ENCODE measurements at regions not wholly inside any gene's neighbourhood (a gene's known extent, or its start where the extent isn't known, plus 50 kb on each side); places are given as distances from the start of the nearest gene placed in this dataset.

DNA sequence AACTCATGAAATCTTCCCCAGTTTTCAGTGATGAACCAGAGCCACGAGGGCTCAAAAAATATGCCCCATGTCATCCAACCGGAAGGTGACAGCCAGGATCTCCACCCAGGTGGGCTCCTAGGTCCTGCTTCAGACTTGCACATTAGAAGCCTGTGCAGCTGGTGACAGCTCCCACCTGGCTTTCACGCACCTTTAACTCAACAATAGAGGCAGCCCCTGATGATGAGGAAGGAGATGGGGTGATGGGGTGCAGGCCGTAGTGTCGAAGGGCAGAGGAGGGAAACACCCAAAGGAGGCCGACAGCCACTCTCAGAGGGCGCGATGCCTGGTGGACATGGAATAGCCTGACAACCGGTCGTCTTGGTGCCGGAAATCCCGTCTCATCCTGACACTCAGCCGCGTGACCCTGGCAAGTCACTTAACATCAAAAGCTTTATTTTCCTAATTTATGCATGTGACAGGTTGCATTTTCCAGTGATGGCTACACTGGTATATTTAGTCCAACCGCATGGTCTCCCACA is 118.0 kb downstream of the SOX1 start:
- Histone ChIP-seq H3K4me2 (ENCODE audit: low read length) (no peak overlapping the region), H3K27ac (ENCODE audit: low read depth, low read length) (no peak overlapping the region), H3K79me2 (ENCODE audit: insufficient read depth, low read length) (no peaks in the 10 kb centered on the region), H3K36me3 (ENCODE audit: control insufficient read depth in 1 of 2, insufficient read depth in 2 of 2, low read length in 2 of 2) (no peaks in the 10 kb centered on the region), H3K9me2 (ENCODE audit: insufficient read depth) (no peaks in the 10 kb centered on the region), H3K4me3 (replicated peaks in 1 of 2; ENCODE audit: low read depth in 1 of 2, low read length in 2 of 2) (no peak overlapping the region), H3K4me1 (ENCODE audit: control insufficient read depth in 1 of 2, insufficient read depth in 2 of 2, low read length in 2 of 2) (no peaks in the 10 kb centered on the region), H4K20me1 (ENCODE audit: insufficient read depth) (no peaks in the 10 kb centered on the region), H3K9me3 (ENCODE audit: control insufficient read depth in 1 of 2, insufficient read depth in 1 of 2, low read depth in 1 of 2, low read length in 2 of 2) (no peaks in the 10 kb centered on the region), H3K27me3 (ENCODE audit: insufficient read depth, low read length) (peaks cover 17% of the 10 kb centered on the region), H2AFZ (ENCODE audit: low read depth, low read length, poor library complexity, severe bottlenecking) (no peak overlapping the region), H3K9ac (ENCODE audit: low read length) (no peak overlapping the region)
- no TSS peak for BruUV-seq (replicated peaks)
- intact Hi-C loops (cut with micrococcal nuclease), result no loop called here
- ChIA-PET RAD21 (ENCODE audit: low non-redundant PET in 1 of 2, low total read pairs in 2 of 2, uncharacterized antibody in 2 of 2, unreplicated experiment in 2 of 2) (no interaction called here), POLR2A (no interaction called here), CTCF (no interaction called here)
- DNase-seq (ENCODE audit: low read depth, low spot score) (no peak), ATAC-seq (no peak)
- no peak for TF ChIP-seq JUND (IDR thresholded peaks at IDR 0.05)
- no peak for TF ChIP-seq CEBPB (IDR thresholded peaks at IDR 0.05; ENCODE audit: low read depth)

DNA sequence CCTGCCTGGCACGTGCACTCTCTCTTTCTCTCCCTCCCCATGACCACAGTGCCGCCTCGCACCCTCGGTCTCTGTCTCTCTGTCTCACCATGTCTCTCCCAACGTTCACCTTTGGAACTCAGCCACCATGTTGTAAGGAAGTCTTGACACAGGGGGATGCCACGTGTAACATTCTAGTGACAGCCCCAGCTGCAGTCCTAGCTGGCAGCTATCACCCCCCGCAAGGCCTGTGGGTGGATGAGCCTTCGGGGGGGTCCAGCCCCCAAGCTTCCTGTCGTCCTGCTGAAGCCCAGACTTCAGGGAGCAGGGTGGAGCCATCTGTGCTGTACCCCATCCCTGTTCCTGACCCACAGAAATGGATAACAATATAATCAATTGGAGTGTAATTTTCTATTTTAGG is 118.5 kb downstream of the SOX1 start:
- Histone ChIP-seq H2AFZ (ENCODE audit: low read depth, low read length, poor library complexity, severe bottlenecking) (no peak overlapping the region), H4K20me1 (ENCODE audit: insufficient read depth) (no peaks in the 10 kb centered on the region), H3K9me2 (ENCODE audit: insufficient read depth) (no peaks in the 10 kb centered on the region), H3K4me2 (ENCODE audit: low read length) (no peak overlapping the region), H3K9ac (ENCODE audit: low read length) (no peak overlapping the region), H3K9me3 (ENCODE audit: control insufficient read depth in 1 of 2, insufficient read depth in 1 of 2, low read depth in 1 of 2, low read length in 2 of 2) (no peaks in the 10 kb centered on the region), H3K27ac (ENCODE audit: low read depth, low read length) (no peak overlapping the region), H3K4me3 (replicated peaks in 1 of 2; ENCODE audit: low read depth in 1 of 2, low read length in 2 of 2) (no peak overlapping the region), H3K79me2 (ENCODE audit: insufficient read depth, low read length) (no peaks in the 10 kb centered on the region), H3K36me3 (ENCODE audit: control insufficient read depth in 1 of 2, insufficient read depth in 2 of 2, low read length in 2 of 2) (no peaks in the 10 kb centered on the region), H3K4me1 (ENCODE audit: control insufficient read depth in 1 of 2, insufficient read depth in 2 of 2, low read length in 2 of 2) (no peaks in the 10 kb centered on the region), H3K27me3 (ENCODE audit: insufficient read depth, low read length) (peaks cover 11% of the 10 kb centered on the region)
- CTCF ChIA-PET, result no interaction called here
- DNase-seq (ENCODE audit: low read depth, low spot score) (no peak), ATAC-seq (no peak)
- RAD21 ChIA-PET (ENCODE audit: low non-redundant PET in 1 of 2, low total read pairs in 2 of 2, uncharacterized antibody in 2 of 2, unreplicated experiment in 2 of 2), result no interaction called here
- TF ChIP-seq CEBPB (IDR thresholded peaks at IDR 0.05; ENCODE audit: low read depth), result no peak
- TF ChIP-seq SRF (IDR thresholded peaks at IDR 0.05; ENCODE audit: low read depth), result no peak
- no peak for TF ChIP-seq CBX3 (IDR thresholded peaks at IDR 0.05; ENCODE audit: low read depth)
- TF ChIP-seq, protein P1, sequence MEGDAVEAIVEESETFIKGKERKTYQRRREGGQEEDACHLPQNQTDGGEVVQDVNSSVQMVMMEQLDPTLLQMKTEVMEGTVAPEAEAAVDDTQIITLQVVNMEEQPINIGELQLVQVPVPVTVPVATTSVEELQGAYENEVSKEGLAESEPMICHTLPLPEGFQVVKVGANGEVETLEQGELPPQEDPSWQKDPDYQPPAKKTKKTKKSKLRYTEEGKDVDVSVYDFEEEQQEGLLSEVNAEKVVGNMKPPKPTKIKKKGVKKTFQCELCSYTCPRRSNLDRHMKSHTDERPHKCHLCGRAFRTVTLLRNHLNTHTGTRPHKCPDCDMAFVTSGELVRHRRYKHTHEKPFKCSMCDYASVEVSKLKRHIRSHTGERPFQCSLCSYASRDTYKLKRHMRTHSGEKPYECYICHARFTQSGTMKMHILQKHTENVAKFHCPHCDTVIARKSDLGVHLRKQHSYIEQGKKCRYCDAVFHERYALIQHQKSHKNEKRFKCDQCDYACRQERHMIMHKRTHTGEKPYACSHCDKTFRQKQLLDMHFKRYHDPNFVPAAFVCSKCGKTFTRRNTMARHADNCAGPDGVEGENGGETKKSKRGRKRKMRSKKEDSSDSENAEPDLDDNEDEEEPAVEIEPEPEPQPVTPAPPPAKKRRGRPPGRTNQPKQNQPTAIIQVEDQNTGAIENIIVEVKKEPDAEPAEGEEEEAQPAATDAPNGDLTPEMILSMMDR (IDR thresholded peaks at IDR 0.05 in 2 of 3, conservative IDR thresholded peaks at IDR 0.05 in 1 of 3; ENCODE audit: borderline replicate concordance in 1 of 3, insufficient read depth in 1 of 3, low read depth in 2 of 3, low read length in 2 of 3), result no peak
- no peak for TF ChIP-seq RAD21 (IDR thresholded peaks at IDR 0.05; ENCODE audit: low read depth)
- TF ChIP-seq, protein P2, sequence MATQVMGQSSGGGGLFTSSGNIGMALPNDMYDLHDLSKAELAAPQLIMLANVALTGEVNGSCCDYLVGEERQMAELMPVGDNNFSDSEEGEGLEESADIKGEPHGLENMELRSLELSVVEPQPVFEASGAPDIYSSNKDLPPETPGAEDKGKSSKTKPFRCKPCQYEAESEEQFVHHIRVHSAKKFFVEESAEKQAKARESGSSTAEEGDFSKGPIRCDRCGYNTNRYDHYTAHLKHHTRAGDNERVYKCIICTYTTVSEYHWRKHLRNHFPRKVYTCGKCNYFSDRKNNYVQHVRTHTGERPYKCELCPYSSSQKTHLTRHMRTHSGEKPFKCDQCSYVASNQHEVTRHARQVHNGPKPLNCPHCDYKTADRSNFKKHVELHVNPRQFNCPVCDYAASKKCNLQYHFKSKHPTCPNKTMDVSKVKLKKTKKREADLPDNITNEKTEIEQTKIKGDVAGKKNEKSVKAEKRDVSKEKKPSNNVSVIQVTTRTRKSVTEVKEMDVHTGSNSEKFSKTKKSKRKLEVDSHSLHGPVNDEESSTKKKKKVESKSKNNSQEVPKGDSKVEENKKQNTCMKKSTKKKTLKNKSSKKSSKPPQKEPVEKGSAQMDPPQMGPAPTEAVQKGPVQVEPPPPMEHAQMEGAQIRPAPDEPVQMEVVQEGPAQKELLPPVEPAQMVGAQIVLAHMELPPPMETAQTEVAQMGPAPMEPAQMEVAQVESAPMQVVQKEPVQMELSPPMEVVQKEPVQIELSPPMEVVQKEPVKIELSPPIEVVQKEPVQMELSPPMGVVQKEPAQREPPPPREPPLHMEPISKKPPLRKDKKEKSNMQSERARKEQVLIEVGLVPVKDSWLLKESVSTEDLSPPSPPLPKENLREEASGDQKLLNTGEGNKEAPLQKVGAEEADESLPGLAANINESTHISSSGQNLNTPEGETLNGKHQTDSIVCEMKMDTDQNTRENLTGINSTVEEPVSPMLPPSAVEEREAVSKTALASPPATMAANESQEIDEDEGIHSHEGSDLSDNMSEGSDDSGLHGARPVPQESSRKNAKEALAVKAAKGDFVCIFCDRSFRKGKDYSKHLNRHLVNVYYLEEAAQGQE (IDR thresholded peaks at IDR 0.05; ENCODE audit: low read depth), result no peak
- TF ChIP-seq ELF1 (IDR thresholded peaks at IDR 0.05; ENCODE audit: borderline replicate concordance, low read depth), result no peak
- no peak for TF ChIP-seq EGR1 (IDR thresholded peaks at IDR 0.05; ENCODE audit: low read depth)
- no peak for TF ChIP-seq POLR2A (IDR thresholded peaks at IDR 0.05; ENCODE audit: borderline replicate concordance, extremely low read depth, insufficient read depth, insufficient read length)
- TF ChIP-seq FOSL1 (IDR thresholded peaks at IDR 0.05; ENCODE audit: low read depth), result no peak
- no peak for TF ChIP-seq ZNF274 (IDR thresholded peaks at IDR 0.05; ENCODE audit: low read depth, low read length)
- intact Hi-C loops (cut with micrococcal nuclease), result no loop called here
- POLR2A ChIA-PET, result no interaction called here
- BruUV-seq (replicated peaks), result no TSS peak
